Superior temporal gyrus (tissue), 1 donor: ENCODE measurements at regions not wholly inside any gene's neighbourhood (a gene's known extent, or its start where the extent isn't known, plus 50 kb on each side); places are given as distances from the start of the nearest gene placed in this dataset.

Source experiments
- DNase-seq: peaks from one replicate; pipeline ENCODE4 v3.0.0-alpha.2; 2016; ENCODE audit errors: extremely low spot score

GRCh38 chr2:16173893-16174692, 233.7 kb downstream of the MYCN start:
- DNase-seq = no peak

GRCh38 chr2:16172324-16173175, 232.2 kb downstream of the MYCN start:
- DNase-seq = no peak

GRCh38 chr2:16171425-16171920, 231.1 kb downstream of the MYCN start:
- no peak for DNase-seq

- no peak for DNase-seq
Measured at GRCh38 chr2:16170675-16171424, 230.5 kb downstream of the MYCN start.

- DNase-seq = no peak
Measured at GRCh38 chr2:16169381-16169960, 229.1 kb downstream of the MYCN start.

GRCh38 chr2:16168506-16169264, 228.3 kb downstream of the MYCN start:
- DNase-seq = no peak

- DNase-seq = no peak
Measured at GRCh38 chr2:16167870-16168426, 227.6 kb downstream of the MYCN start.

GRCh38 chr2:16167451-16167861, 227.1 kb downstream of the MYCN start:
- DNase-seq = no peak

GRCh38 chr2:16166327-16166981, 226.1 kb downstream of the MYCN start:
- no peak for DNase-seq

GRCh38 chr2:16165518-16166326, 225.4 kb downstream of the MYCN start:
- no peak for DNase-seq

- no peak for DNase-seq
Measured at GRCh38 chr2:16162491-16163040, 222.2 kb downstream of the MYCN start.

GRCh38 chr2:16161768-16162490, 221.6 kb downstream of the MYCN start:
- no peak for DNase-seq

- no peak for DNase-seq
Measured at GRCh38 chr2:16161085-16161565, 220.8 kb downstream of the MYCN start.

- DNase-seq = no peak
Measured at GRCh38 chr2:16160281-16161084, 220.1 kb downstream of the MYCN start.

GRCh38 chr2:16156411-16156810, 216.1 kb downstream of the MYCN start:
- DNase-seq = no peak

GRCh38 chr2:16155766-16156165, 215.4 kb downstream of the MYCN start:
- DNase-seq = no peak

- no peak for DNase-seq
Measured at GRCh38 chr2:16155366-16155765, 215.0 kb downstream of the MYCN start.
